Epithelial cell of proximal tubule (primary cell): ENCODE measurements at regions not wholly inside any gene's neighbourhood (a gene's known extent, or its start where the extent isn't known, plus 50 kb on each side); places are given as distances from the start of the nearest gene placed in this dataset.
"Not testable (repeated sequence)": the region's sequence is repeated elsewhere in the genome, so short reads cannot be mapped to it uniquely, and the experiment has no call there.

Source experiments
- DNase-seq: peaks from one replicate; pipeline ENCODE4 v3.0.0-alpha.2; 2011; ENCODE audit warnings: low read depth
- H3K4me3 ChIP-seq: 2 replicates; pipeline ENCODE4 v1.5.1; 2011; ENCODE audit warnings: low read depth, mild to moderate bottlenecking, low read length
- CTCF ChIP-seq: conservative IDR thresholded peaks from 2 replicates; pipeline ENCODE4 v1.5.1; 2012; ENCODE audit warnings: low read depth, mild to moderate bottlenecking, low read length

- no peak for TF ChIP-seq CTCF
- no peak for DNase-seq
- no peak overlapping the region for H3K4me3 ChIP-seq
Measured at GRCh38 chr12:129971721-129972120, 67.9 kb upstream of the TMEM132D start.

- no peak for DNase-seq
- TF ChIP-seq CTCF: no peak
- H3K4me3 ChIP-seq: no peak overlapping the region
Measured at GRCh38 chr12:129973236-129973961, 69.6 kb upstream of the TMEM132D start.

DNA sequence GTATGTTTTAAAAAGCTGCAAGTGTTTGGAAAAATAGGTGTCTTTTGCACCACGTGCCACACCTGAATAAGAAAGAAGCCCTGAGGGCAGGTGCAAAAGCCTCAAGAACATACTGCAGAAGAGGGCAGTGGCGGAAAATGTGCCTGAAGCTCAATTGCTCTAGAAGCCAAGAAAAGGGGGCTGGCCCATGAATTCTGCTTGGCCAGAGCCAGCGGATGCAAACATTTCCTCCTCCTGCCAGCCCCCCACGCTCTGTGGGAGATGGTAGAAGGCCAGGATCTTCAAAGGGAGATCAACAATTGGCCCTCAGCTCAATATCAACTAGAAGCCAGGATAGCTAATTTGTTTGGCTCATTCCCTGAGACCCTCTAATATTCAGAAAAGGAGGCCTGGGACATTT is 80.3 kb upstream of the TMEM132D start:
- DNase-seq: no peak
- H3K4me3 ChIP-seq: no peak overlapping the region
- no peak for TF ChIP-seq CTCF

DNA sequence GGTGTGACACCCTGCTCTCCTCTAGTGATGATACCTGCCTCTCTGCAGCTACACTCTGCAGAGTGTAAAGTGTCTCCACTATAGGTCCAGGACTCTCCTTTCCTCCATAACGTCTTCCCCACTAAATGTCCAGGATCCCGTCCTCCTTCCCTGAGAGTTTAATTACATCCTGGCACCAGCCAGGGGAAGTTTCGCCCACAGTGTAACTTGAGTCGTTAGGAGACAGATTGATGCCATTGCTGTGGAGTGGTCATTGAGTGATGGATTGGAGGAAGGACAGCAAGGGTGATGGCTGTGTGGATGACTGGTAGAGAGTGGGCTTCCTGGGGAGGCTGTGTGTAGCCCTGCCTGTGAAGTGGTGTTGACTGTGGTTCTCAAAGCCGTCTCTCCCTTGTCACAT is 84.0 kb upstream of the TMEM132D start:
- TF ChIP-seq CTCF: no peak

DNA sequence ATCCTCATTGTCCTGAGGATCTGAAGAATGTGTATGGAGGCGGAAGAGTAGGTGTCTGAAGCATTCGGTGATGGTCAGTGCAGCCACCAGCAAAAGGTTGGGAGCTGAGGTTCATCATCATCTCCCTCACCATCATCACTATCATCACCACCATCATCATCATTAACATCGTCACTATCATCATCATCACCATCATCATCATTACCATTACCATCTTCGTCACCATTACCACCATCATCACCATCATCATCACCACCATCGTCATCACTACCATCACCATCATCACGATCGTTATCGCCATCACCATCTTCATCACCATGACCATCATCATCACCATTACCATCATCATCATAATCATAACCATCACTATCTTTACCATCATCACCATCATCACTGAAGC is 90.8 kb upstream of the TMEM132D start:
- H3K4me3 ChIP-seq: no peak overlapping the region
- no peak for DNase-seq
- TF ChIP-seq CTCF: no peak

More for the DNA sequence above, 84.0 kb upstream of the TMEM132D start:
- DNase-seq: no peak
- no peak overlapping the region for H3K4me3 ChIP-seq

DNA sequence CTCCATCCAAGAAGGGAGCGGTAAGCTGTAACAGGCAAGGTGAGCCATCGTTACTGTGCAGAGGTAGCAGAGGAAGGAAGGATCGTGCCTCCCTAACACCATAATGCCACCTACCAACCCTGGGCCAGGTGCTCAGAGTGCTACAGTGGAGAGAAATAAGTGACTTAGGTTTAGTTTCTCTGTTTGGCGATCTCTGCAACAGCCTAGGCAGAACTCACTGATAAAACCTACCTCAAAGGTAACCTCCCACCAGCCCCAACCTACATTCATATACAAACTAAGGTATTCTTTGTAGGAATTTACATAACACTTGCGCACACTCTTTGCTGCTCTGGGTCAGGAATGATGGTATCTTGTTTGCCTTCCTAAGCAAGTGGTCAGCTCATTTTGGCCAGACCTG is 93.4 kb upstream of the TMEM132D start:
- DNase-seq: no peak
- no peak overlapping the region for H3K4me3 ChIP-seq
- TF ChIP-seq CTCF: no peak

DNA sequence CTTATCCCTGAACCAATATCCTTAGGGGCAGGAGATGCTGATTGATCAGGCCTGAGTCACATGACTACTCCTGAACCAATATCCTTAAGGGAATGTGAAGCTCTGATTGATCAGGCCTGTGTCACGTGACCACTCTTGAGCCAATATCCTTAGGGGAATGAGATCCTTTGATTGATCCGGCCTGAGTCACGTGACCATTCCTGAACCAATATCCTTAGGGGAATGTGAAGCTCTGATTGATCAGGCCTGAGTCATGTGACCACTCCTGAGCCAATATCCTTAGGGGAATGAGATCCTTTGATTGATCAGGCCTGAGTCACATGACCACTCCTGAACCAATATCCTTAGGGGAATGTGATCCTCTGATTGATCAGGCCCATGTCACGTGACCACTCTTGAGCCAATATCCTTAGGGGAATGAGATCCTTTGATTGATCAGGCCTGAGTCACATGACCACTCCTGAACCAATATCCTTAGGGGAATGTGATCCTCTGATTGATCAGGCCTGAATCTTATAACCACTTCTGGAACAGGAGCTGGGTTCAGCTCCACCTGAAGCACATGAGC is 100.6 kb upstream of the TMEM132D start:
- H3K4me3 ChIP-seq, DNase-seq: not testable (repeated sequence)
